ENCODE measurements at regions not wholly inside any gene's neighbourhood (a gene's known extent, or its start where the extent isn't known, plus 50 kb on each side); places are given as distances from the start of the nearest gene placed in this dataset.

GRCh38 chr6:50989123-50989522 is 170.5 kb downstream of the TFAP2B start:
- H3K27me3 ChIP-seq (ENCODE audit: control insufficient read depth in 1 of 2, insufficient read depth in 2 of 2, low read length in 2 of 2), result no peaks in the 10 kb centered on the region
- no peak for DNase-seq (ENCODE audit: low spot score)
- in situ Hi-C loops (cut with HindIII; ENCODE audit: extremely low pct_ligation_motif_present, low pct_unique_long_range_greater_than_20kb), result no loop called here
- no peaks in the 10 kb centered on the region for H4K20me1 ChIP-seq (ENCODE audit: insufficient read depth, low read length)
- H3K79me2 ChIP-seq (ENCODE audit: insufficient read depth, low read length), result no peaks in the 10 kb centered on the region
- no peaks in the 10 kb centered on the region for H3K9me3 ChIP-seq (ENCODE audit: low read length)
- no peak for FAIRE-seq
- H2AFZ ChIP-seq (ENCODE audit: low read length), result no peak overlapping the region
- H3K9ac ChIP-seq (ENCODE audit: insufficient read depth, low read depth, low read length), result no peak overlapping the region
- peaks cover 4% of the 10 kb centered on the region; the same call in 1 of the 2 replicates for H3K4me1 ChIP-seq (ENCODE audit: insufficient read depth, low read length)
- TF ChIP-seq, protein P1, sequence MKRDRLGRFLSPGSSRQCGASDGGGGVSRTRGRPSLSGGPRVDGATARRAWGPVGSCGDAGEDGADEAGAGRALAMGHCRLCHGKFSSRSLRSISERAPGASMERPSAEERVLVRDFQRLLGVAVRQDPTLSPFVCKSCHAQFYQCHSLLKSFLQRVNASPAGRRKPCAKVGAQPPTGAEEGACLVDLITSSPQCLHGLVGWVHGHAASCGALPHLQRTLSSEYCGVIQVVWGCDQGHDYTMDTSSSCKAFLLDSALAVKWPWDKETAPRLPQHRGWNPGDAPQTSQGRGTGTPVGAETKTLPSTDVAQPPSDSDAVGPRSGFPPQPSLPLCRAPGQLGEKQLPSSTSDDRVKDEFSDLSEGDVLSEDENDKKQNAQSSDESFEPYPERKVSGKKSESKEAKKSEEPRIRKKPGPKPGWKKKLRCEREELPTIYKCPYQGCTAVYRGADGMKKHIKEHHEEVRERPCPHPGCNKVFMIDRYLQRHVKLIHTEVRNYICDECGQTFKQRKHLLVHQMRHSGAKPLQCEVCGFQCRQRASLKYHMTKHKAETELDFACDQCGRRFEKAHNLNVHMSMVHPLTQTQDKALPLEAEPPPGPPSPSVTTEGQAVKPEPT (CRISPR knock-in tag; IDR thresholded peaks at IDR 0.05; ENCODE audit: low read depth), result no peak
- no peak for TF ChIP-seq SP5 (CRISPR knock-in tag; IDR thresholded peaks at IDR 0.05; ENCODE audit: borderline replicate concordance, low read depth)
- no peak for TF ChIP-seq KIAA2018 (CRISPR knock-in tag; IDR thresholded peaks at IDR 0.05; ENCODE audit: borderline replicate concordance)
- no peak for TF ChIP-seq ZNF431 (CRISPR knock-in tag; IDR thresholded peaks at IDR 0.05; ENCODE audit: borderline replicate concordance, low read depth)
- H3K4me3 ChIP-seq (replicated peaks in 1 of 3; ENCODE audit: insufficient read depth in 1 of 3, low read depth in 2 of 3, low read length in 3 of 3), result no peak overlapping the region
- H3K36me3 ChIP-seq (replicated peaks in 1 of 2; ENCODE audit: control insufficient read depth in 1 of 2, insufficient read depth in 2 of 2, low read length in 2 of 2), result no peaks in the 10 kb centered on the region
- no peak overlapping the region for H3K4me2 ChIP-seq (ENCODE audit: low read depth, low read length)
- intact Hi-C loops (cut with micrococcal nuclease; ENCODE audit: unreplicated experiment), result no loop called here
- no TSS peak for BruUV-seq (replicated peaks)
- CTCF ChIA-PET (ENCODE audit: low intra/inter-chr PET ratio, low total read pairs), result no interaction called here
- POLR2A ChIA-PET, result no interaction called here
- H3K27ac ChIP-seq (ENCODE audit: extremely low read length, insufficient read depth, low read length), result no peak overlapping the region
- no peak for ATAC-seq
